SK-N-SH (cell line): ENCODE measurements at regions not wholly inside any gene's neighbourhood (a gene's known extent, or its start where the extent isn't known, plus 50 kb on each side); places are given as distances from the start of the nearest gene placed in this dataset.

Experiments used
- CHD2 ChIP-seq: fragments of 150-350 bp; IDR thresholded peaks from 2 replicates; pipeline ENCODE4 v1.6.1; 2018; ENCODE audit warnings: low read length; ENCODE audit not compliant: partially characterized antibody
- CTCF ChIP-seq: fragments of 200-600 bp; sonication (generic); IDR thresholded peaks from 2 replicates; pipeline ENCODE4 v1.6.1; 2017; ENCODE audit warnings: antibody characterized with exemption, mild to moderate bottlenecking, moderate library complexity
- ELF1 ChIP-seq: IDR thresholded peaks from 2 replicates; pipeline ENCODE4 v1.4.0; 2012
- FOXM1 ChIP-seq: IDR thresholded peaks from 2 replicates; pipeline ENCODE4 v1.4.0; 2012; ENCODE audit warnings: low read depth, mild to moderate bottlenecking
- GABPA ChIP-seq: IDR thresholded peaks from 2 replicates; pipeline ENCODE4 v1.4.0; 2012; ENCODE audit warnings: low read depth, mild to moderate bottlenecking
- GATA2 ChIP-seq: sonication (generic); formaldehyde crosslinking; IDR thresholded peaks from 2 replicates; pipeline ENCODE4 v1.5.0; 2020; ENCODE audit warnings: mild to moderate bottlenecking, missing genetic modification reagents
- NRF1 ChIP-seq: IDR thresholded peaks from 2 replicates; pipeline ENCODE4 v1.6.1; 2012; ENCODE audit warnings: low read depth, mild to moderate bottlenecking, low read length
- POLR2AphosphoS5 ChIP-seq: IDR thresholded peaks from 2 replicates; pipeline ENCODE4 v1.6.1; 2012; ENCODE audit warnings: low read depth, low read length
- RFX5 ChIP-seq: IDR thresholded peaks from 2 replicates; pipeline ENCODE4 v1.6.1; 2012; ENCODE audit warnings: mild to moderate bottlenecking, improper control_type of control experiment, low read length
- SMC3 ChIP-seq: IDR thresholded peaks from 2 replicates; pipeline ENCODE4 v1.6.1; 2012; ENCODE audit warnings: low read depth, low read length, improper control_type of control experiment
- USF1 ChIP-seq: IDR thresholded peaks from 2 replicates; pipeline ENCODE4 v1.4.0; 2012; ENCODE audit warnings: low read depth, borderline replicate concordance

- no peak for TF ChIP-seq CTCF
- TF ChIP-seq POLR2AphosphoS5 = no peak
- TF ChIP-seq GABPA = no peak
- TF ChIP-seq USF1 = no peak
- no peak for TF ChIP-seq SMC3
- no peak for TF ChIP-seq GATA2 (CRISPR knock-in tag)
- TF ChIP-seq NRF1 = no peak
- TF ChIP-seq ELF1 = no peak
- TF ChIP-seq RFX5 = no peak
- no peak for TF ChIP-seq FOXM1
- TF ChIP-seq CHD2 = no peak
Measured at GRCh38 chr4:156539376-156539775, 432.2 kb downstream of the PDGFC start.
